Right lobe of liver (tissue), 6 donors: ENCODE measurements at regions not wholly inside any gene's neighbourhood (a gene's known extent, or its start where the extent isn't known, plus 50 kb on each side); places are given as distances from the start of the nearest gene placed in this dataset.

Experiments used
- ATAC-seq, 4 donors: fragments of 200-7000 bp; cut with Tn5 transposase; one replicate each; pipeline ENCODE4 v1.9.1; 2020; ENCODE audit warnings: mild to moderate bottlenecking in 4 of 4, moderate library complexity in 4 of 4
- DNase-seq, 3 donors: peaks; one replicate each; pipeline ENCODE4 v3.0.0-alpha.2; 2020
- H3K27ac ChIP-seq, 3 donors: fragments of 200-600 bp; one replicate each; pipeline ENCODE4 v1.8.0; 2022
- H3K27me3 ChIP-seq, 2 donors: fragments of 200-600 bp; one replicate each; pipeline ENCODE4 v1.8.0; 2022
- H3K36me3 ChIP-seq, 4 donors: fragments of 200-600 bp; sonication (generic) in 1 of 4; one replicate each; pipeline versions ENCODE4 v1.5.1 to v1.8.0; 2017 to 2022; ENCODE audit warnings: control low read depth in 1 of 4
- H3K4me1 ChIP-seq, 4 donors: fragments of 200-600 bp; sonication (generic) in 1 of 4; one replicate each; pipeline versions ENCODE4 v1.5.1 to v1.8.0; 2017 to 2022; ENCODE audit warnings: control low read depth in 1 of 4
- H3K4me3 ChIP-seq, 3 donors: fragments of 200-600 bp; one replicate each; pipeline ENCODE4 v1.8.0; 2022
- H3K9me3 ChIP-seq, 4 donors: fragments of 200-600 bp; sonication (generic) in 1 of 4; one replicate each; pipeline versions ENCODE4 v1.5.1 to v1.8.0; 2017 to 2022; ENCODE audit warnings: control low read depth in 1 of 4
- POLR2A ChIP-seq: fragments of 450-650 bp; IDR thresholded peaks from one replicate; pipeline ENCODE4 v1.6.1; 2017; ENCODE audit warnings: antibody characterized with exemption, mild to moderate bottlenecking
- WGBS: methylation state at CpG from one replicate; pipeline ENCODE4 v1.1.6; 2018; ENCODE audit warnings: low coverage, low lambda C conversion rate; ENCODE audit not compliant: insufficient coverage; ENCODE audit errors: missing lambda C conversion rate; 5-methylcytosine and 5-hydroxymethylcytosine counted together
- intact Hi-C, 2 donors: fragments of 100-400 bp; cut with DNase I; formaldehyde crosslinking; loops; one replicate each; pipeline versions ENCODE4 v1.11.2 to v1.14.1; 2022
- TF ChIP-seq, protein P1 (sequence below), 4 donors: fragments of 200-600 bp in 3 of 4; fragments of 450-650 bp in 1 of 4; IDR thresholded peaks; one replicate each; pipeline versions ENCODE4 v1.5.1 to v1.8.0; 2016 to 2022; ENCODE audit warnings: antibody characterized with exemption in 4 of 4, mild to moderate bottlenecking in 2 of 4
- donor health status: DM: no; HTN: yes; CAD: no.
- donor health status: DM: no; HTN: no; CAD: no.
- donor health status: DM: no; HTN: no; CAD: no.
- donor health status: DM: no; HTN: yes; CAD: no.
- donor health status: DM: no; HTN: yes; CAD: no.

- H3K9me3 ChIP-seq: no peaks in the 10 kb centered on the region
- TF ChIP-seq, protein P1, sequence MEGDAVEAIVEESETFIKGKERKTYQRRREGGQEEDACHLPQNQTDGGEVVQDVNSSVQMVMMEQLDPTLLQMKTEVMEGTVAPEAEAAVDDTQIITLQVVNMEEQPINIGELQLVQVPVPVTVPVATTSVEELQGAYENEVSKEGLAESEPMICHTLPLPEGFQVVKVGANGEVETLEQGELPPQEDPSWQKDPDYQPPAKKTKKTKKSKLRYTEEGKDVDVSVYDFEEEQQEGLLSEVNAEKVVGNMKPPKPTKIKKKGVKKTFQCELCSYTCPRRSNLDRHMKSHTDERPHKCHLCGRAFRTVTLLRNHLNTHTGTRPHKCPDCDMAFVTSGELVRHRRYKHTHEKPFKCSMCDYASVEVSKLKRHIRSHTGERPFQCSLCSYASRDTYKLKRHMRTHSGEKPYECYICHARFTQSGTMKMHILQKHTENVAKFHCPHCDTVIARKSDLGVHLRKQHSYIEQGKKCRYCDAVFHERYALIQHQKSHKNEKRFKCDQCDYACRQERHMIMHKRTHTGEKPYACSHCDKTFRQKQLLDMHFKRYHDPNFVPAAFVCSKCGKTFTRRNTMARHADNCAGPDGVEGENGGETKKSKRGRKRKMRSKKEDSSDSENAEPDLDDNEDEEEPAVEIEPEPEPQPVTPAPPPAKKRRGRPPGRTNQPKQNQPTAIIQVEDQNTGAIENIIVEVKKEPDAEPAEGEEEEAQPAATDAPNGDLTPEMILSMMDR (IDR thresholded peaks at IDR 0.05): no peak
- TF ChIP-seq POLR2A: no peak
- ATAC-seq: no peak
- intact Hi-C loops: no loop called here
- H3K4me1 ChIP-seq: no peaks in the 10 kb centered on the region
- 20% methylated on average over 1 of the region's 1 CpG for WGBS
- H3K36me3 ChIP-seq: no peaks in the 10 kb centered on the region
- no peak overlapping the region for H3K4me3 ChIP-seq
- no peak overlapping the region for H3K27ac ChIP-seq
- no peaks in the 10 kb centered on the region for H3K27me3 ChIP-seq
- DNase-seq: no peak
Observed at GRCh38 chr5:136853971-136854370, 488.6 kb upstream of the TRPC7 start.

- Histone ChIP-seq H3K36me3 (no peaks in the 10 kb centered on the region), H3K27me3 (no peaks in the 10 kb centered on the region), H3K4me3 (no peak overlapping the region), H3K4me1 (no peaks in the 10 kb centered on the region), H3K27ac (no peak overlapping the region), H3K9me3 (no peaks in the 10 kb centered on the region)
- intact Hi-C loops: no loop called here
- TF ChIP-seq, protein P1 (IDR thresholded peaks at IDR 0.05): no peak
- no peak for DNase-seq
- no peak for ATAC-seq
Observed at GRCh38 chr5:136840601-136841000, 475.3 kb upstream of the TRPC7 start.

GRCh38 chr5:136836093-136836492 is 470.7 kb upstream of the TRPC7 start:
- 39% methylated on average over 1 of the region's 1 CpG for WGBS
- no peaks in the 10 kb centered on the region for H3K27me3 ChIP-seq
- H3K9me3 ChIP-seq: no peaks in the 10 kb centered on the region
- DNase-seq (no peak), ATAC-seq (no peak)
- intact Hi-C loops: no loop called here
- no peak overlapping the region for H3K27ac ChIP-seq
- no peaks in the 10 kb centered on the region for H3K36me3 ChIP-seq
- H3K4me1 ChIP-seq: no peaks in the 10 kb centered on the region
- TF ChIP-seq, protein P1 (IDR thresholded peaks at IDR 0.05): no peak
- no peak for TF ChIP-seq POLR2A
- H3K4me3 ChIP-seq: no peak overlapping the region

GRCh38 chr5:136820848-136821247 is 455.5 kb upstream of the TRPC7 start:
- no peak for DNase-seq
- ATAC-seq: no peak
- H3K9me3 ChIP-seq: no peaks in the 10 kb centered on the region
- no peak overlapping the region for H3K27ac ChIP-seq
- TF ChIP-seq POLR2A: no peak
- TF ChIP-seq, protein P1 (IDR thresholded peaks at IDR 0.05): no peak
- no peak overlapping the region for H3K4me3 ChIP-seq
- intact Hi-C loops: no loop called here
- H3K36me3 ChIP-seq: no peaks in the 10 kb centered on the region
- no peaks in the 10 kb centered on the region for H3K4me1 ChIP-seq
- no peaks in the 10 kb centered on the region for H3K27me3 ChIP-seq
- 75% methylated on average over 1 of the region's 1 CpG for WGBS
